NCI-H1417 (cell line): ENCODE measurements at regions not wholly inside any gene's neighbourhood (a gene's known extent, or its start where the extent isn't known, plus 50 kb on each side); places are given as distances from the start of the nearest gene placed in this dataset.
"Not testable (repeated sequence)": the region's sequence is repeated elsewhere in the genome, so short reads cannot be mapped to it uniquely, and the experiment has no call there.

Source experiments
- DNase-seq, 3 experiments: peaks; one replicate each; lab custom pipeline; 2025; lab: John Stamatoyannopoulos, UW

DNA sequence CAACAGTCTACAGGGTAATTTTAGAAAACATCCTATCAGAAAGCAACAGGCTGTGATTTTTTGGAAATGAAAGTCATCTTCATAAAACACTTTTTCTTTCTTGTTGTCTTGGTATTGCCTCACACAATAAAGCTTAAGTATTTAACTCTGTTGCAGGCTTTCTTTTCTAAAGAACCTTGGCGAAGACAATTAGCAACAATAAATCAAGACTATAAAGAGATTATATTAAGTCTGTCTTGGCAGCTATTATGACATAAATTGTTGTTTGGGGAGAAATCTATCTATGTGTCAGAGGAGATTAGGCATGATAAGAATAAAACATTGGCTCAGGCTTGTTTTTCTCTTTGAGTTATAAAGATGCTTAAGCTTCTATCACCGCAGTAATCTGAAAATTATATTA is 1774.8 kb downstream of the ARAP2 start:
- DNase-seq, result peak in 1 of 3 experiments; percentile 33

DNA sequence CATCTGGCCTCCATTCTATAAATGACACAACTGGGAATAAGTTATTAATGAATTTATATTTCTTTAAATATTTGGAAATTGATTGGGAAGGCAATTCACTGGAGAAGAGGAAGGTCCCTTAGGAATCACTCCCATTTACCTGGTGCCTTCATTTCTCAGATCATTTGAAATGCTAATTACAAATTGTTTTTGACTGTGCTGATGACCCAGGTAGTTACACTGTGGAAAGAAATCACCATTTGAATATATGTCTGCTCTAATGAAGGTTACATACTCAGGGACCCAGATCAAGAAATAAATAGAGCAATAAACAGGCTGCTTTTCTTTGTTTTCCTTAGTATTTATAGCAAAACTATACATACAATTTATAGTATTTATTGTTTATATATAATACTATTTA is 1759.1 kb downstream of the ARAP2 start:
- DNase-seq, result no peak

DNA sequence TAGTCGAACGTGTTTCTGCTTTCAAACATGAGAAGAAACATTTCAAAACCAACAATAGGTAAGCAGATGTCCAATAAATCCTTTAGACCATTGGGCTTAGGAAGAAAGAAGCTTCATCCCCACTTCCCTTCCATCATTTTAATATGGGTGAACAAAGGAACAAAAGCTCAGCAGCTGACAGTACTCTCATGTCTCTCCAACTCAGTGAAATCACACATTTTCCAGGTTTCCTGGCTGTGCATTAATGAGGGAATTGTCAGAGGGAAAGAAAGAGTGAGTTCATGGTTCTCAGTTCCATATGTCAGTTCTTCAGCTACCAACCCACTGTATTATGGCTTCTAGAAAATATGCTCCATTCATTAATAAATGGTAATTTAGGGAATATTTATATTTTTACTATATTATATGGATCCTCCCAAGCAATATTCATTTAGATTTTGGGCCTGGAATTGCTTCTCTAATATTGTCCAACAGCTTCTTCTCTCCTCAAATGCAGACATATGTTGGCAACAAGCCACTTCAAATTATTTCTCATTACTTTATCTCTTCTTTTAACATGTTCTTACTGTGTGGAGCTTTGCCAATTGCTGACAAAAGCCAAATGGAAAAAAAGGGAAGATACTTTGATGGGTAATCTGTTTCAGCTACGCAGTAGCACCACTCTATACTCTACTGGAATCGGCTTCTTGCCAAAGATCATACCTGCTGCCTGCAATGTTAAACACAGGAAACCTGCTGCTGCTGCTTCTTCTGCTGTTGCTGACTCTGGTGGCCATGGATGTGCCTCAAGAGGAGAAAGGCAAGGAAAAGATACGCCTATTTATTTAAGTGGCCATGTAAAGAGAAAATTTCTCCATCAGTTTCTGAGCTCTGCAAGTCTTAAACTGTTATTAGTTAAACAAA is 1757.6 kb downstream of the ARAP2 start:
- DNase-seq, result no peak

DNA sequence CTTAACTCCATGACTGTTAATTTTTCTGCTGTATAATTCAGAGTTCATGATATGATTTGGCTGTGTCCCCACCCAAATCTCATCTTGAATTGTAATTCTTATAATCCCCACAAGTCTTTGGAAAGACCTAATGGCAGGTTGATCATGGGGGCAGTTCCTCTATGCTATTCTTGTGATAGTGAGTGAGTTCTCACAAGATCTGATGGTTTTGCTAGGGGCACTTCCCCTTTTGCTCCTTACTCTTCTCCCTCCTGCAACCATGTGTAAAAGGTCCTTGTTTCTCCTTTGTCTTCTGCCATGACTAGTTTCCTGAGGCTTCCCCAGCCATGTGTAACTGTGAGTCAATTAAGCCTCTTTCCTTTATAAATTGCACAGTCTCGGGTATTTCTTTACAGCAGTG is 1751.9 kb downstream of the ARAP2 start:
- DNase-seq, result no peak

DNA sequence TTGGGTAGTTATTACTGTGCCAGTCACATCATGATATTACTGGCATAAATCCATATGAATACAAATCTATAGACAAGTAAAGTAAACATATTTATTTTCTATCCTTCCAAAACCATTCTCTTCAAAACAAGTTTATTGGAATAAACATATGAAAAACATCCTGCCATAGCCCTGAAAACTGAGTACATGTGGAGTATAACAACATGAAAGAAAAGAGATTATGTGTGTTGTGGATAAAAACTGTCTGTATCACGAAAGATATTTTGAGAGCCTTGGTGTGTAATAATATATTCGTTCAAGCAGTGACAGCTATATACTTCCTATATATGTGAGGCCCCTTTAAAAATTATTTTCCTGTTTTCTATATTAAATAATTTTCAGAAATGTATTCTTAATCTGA is 1742.2 kb downstream of the ARAP2 start:
- DNase-seq, result no peak

DNA sequence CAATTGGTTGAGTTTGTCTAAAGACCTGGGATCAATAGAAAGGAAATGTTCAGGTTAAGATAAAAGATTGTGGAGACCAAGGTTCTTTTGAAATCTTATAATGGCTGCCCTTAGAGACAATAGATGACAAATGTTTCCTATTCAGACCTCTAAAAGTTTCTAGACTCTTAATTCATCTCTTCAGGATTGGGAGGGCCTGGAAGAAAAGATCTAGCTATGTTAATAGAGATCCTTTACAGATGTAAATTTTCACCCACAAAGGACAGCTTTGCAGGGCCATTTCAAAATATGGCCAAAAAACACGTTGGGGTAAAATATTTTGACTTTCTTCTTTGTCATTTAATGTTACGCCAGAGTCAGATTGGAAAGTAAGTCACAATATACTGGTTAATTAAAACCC is 1739.6 kb downstream of the ARAP2 start:
- DNase-seq, result not testable (repeated sequence)

DNA sequence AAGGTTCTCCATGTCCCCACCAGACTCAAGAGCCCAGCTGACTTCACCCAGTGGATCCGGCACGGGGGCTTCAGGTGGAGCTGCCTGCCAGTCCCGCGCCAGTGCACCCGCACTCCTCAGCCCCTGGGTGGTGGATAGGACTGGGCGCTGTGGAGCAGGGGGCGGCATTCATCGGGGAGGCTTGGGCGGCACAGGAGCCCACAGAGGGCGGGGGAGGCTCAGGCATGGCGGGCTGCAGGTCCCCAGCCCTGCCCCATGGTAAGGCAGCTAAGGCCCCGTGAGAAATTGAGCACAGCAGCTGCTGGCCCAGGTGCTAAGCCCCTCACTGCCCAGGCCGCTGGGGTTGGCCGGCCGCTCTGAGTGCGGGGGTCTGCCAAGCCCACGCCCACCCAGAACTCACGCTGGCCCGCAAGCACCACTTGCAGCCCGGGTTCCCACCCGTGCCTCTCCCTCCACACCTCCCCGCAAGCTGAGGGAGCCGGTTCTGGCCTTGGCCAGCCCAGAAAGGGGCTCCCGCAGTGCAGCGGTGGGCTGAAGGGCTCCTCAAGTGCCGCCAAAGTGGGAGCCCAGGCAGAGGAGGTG is 1737.7 kb downstream of the ARAP2 start:
- not testable (repeated sequence) for DNase-seq

DNA sequence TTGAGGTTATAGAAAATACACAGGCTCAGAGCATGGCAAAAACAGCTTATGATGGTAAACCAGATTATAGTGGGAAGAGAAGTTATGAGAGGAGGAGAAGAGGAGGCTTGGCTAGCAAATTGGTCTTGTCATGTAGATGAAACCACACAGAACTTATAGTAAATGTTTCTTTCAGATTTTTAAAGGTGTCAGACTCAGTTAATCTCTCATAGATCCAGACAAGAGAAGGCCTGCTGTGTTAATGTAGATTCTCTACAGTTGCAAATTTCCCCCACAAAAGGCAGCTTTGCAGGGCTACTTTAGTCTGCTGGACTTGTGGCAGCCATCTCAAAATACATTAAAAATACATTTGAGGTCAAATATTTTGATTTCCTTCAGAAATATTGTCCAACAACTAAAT is 1731.7 kb downstream of the ARAP2 start:
- no peak for DNase-seq

DNA sequence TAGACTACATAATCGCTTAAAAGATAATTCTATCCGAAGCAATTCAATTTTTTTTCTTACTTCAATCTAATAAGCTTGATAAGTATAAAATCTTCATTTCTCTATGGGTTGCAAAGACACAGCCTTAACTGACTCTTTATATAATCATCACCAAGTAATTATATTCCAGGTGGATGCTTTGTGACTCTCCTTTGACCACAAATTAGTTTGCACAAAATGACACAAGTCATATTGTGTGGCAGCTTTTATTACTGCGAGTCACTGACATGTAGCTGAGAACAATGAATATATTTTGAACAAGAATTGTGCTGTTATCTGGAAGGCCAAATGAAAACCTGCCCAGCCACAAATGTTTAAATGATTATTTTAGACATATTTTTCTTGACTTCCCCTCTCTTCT is 1727.8 kb downstream of the ARAP2 start:
- peak in 2 of 3 experiments; percentile 9 to 66 for DNase-seq

DNA sequence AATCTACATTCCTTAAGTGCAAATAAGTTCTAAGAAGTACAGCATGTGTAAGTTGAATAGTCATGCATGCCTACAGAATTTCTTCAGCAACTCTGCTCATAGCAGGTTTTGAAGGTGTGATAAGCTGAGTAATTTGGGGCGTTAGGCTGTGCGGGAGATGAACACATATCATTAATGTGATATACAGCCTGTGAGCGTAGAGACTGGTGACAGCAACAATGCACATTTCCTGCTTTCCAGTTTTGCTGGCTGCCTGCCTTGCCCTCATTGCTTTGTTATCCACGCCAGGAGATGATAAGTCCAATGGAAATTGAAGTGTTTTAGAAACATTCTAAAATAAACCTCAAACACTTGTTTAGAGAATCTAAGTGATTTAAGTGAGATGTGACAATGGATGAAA is 1709.4 kb downstream of the ARAP2 start:
- DNase-seq, result no peak

DNA sequence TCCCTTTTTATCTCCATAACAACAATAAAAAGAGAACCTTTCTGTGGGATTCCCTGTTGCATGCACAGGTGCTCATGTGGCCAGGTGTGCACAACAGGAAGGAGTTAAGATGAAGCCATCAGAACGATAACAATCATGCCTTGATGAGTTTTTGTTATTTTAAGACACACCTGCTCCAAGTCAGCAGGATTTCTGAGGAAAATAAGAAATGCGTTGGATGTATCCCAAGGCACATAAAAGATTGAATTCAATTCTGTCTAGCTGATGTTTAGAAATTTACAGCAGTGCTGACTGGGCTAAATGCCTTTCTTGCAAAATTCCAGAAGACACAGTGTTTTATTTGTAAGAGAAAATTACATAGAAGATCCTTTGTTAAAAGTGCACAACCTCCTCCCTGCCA is 1678.2 kb downstream of the ARAP2 start:
- DNase-seq, result peak; percentile 9 to 48 (median 17)

DNA sequence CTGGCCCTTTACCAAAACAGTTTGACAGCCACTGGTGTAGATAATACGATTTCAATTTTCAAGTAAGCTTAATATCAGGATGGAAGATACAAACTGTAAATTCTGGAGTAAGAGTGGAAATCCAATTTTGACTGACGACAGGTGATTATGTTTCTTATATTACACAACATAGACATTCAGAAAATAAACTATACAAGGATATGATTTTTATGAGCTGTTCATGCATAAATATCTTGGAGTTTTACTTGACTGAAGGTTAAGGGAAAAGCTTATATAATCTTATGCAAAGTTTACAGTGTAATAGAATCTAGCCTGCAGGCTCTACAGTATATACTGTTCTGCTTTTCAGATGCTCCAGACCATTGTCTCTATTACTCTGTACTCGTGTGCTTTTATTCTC is 1672.3 kb downstream of the ARAP2 start:
- DNase-seq, result no peak

DNA sequence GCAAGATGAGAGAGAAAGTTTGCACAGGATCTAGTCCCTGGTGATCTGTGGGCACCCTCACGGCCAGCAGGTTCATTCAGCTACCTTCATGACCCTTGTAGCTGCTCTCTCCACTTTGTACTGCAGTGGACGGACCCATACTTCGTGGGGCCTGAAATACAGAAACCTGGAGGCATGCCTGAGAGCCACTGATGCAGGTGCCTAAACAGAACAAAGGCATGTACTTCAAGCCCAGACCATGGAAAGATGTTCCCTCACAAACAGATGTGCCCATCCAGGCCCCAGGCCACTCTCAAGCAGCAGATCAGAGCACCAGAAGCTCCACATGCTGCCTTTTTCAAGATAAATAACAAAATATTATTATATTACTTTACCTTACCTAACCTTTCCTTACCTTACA is 1629.0 kb downstream of the ARAP2 start:
- DNase-seq, result no peak

DNA sequence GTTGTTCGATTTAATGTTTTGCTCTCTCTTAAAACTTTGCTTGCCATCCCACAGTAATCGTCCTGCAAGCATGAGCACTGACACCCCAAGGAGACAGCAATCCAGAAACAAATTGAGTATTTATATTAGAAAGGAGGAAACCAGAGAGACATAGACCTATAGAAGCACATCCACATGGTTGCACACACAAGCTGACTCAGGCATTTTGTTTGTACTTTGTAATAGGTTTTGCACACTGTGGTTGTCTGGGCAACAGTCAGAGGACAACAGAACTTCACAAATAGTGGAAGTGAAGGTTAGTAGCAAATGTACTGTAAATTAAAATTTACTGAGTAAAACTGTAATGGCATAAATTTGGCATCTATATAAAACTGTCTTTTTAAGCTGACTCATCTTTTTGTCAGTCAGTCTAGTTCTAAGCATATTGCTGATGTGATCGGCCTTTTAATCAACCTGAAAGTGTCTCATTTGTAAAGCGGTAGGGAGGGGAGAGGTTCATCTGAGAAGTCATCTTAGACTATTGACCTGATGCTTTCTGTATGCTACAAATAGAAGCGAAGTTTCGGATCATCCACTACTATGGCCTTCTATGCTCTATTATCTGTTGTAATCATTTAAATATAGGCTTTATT is 1624.7 kb downstream of the ARAP2 start:
- no peak for DNase-seq

DNA sequence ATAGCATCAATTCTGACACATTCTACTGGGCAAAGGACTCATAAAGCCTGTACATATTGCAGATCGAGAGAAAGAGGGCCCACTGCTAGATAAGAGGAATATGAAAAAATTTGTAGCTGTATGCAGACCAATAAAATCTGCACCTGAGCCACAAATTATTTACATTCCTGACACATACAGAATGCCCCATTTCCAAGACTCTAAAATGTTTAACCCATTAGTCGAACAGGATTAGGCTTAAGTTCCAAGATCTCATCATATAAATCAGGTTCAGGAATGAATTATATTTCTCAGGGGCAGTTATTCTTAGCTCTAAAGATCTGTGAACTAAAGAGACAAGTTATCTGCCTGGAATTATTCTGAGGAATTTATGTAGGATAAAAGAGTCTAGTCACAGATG is 1615.8 kb downstream of the ARAP2 start:
- DNase-seq, result no peak

DNA sequence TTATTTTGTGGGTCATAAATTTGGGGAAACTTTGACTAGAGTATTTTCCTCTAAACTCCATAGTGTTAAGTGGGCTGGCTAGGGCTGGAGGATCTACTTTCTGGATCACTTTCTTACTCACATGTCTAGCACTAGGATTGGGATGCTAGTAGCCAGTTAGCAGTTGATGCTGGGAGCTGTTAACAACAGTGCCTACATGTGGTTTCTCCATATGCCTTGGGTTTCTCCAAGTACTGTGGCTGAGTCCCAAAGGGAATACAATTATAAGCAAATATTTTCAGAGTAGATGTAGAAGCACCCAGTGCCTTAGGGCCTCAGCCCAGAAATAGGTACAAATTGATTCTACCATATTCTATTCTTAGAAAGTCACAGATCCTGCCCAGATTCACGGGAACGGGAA is 1614.9 kb downstream of the ARAP2 start:
- no peak for DNase-seq

DNA sequence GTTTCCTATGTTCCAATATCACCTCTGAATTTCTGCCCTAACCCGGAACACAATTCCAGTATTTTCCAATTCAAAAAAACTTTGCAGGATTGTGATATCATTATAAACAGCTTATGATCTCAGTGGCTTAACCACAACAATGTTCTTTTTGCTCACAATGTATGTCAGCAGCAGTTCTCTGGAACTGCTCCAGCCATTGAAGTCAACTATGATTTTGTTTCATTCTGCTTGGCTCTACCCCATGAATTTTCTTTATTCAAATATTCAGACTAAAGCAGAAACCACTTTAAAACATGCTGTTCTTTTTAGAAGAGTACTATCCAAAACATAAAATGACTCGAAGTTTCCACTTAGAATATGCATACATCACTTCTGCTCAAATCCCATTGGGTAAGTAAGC is 1611.1 kb downstream of the ARAP2 start:
- DNase-seq, result no peak

DNA sequence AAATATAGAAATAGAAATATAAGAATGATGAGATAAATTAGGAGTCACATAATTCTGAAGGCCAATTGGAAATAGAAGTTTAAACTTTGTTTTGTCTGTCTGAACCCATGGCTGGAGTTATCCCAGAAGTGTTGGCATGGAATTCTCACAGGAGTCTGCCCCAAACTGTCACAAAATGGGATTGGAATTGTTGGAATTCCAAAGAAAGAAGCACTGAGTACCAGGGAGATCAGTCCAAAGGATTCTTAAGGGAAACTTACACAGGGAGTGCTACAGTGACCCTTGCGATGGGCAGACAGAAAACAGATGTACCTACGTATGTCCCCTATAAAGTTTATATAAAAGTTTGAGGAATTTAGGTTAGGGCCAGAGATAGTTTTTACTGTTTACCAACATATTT is 1607.7 kb downstream of the ARAP2 start:
- DNase-seq, result no peak

DNA sequence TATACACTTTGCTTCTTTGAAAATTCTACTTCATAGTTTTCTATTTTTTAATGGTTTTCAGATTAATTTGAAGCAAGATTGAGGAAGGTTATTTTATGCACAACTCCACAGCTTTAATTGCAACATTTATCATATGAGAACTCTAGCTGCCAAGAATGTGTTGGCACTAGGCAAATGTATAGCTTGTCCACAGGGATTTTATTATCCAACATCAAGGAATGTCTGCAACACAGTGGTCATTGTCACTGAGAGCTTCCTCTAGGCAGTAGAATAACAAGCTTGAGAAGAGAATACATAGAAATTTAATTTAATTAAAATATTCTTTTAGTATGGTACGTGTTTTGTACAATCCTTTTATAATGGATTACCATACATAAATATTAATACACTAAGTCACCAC is 1600.8 kb downstream of the ARAP2 start:
- no peak for DNase-seq

DNA sequence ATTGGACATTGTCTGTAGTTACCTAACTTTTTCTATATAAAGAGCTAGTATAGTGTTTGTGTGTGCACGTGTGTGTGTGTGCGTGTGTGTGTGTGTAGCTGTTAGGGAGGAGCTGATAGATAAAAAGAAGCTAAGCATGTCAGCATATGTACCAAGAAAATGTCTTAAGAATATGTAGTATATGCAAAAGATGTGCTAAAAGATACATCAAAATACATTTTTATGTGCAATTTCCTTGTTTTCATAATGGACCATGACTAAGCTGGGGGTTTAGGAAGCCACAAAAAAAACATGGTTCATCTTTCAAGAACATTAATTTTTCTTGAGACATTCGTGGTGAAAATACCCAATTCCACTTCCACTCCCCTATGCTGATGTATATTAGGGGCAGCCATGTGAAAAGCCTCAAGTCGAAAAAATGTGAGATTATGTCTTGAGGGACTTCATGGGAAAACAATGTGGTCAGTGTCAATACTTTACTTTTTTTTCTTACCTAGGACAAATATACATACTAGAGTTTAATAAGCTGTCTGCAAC is 1599.7 kb downstream of the ARAP2 start:
- DNase-seq, result no peak

DNA sequence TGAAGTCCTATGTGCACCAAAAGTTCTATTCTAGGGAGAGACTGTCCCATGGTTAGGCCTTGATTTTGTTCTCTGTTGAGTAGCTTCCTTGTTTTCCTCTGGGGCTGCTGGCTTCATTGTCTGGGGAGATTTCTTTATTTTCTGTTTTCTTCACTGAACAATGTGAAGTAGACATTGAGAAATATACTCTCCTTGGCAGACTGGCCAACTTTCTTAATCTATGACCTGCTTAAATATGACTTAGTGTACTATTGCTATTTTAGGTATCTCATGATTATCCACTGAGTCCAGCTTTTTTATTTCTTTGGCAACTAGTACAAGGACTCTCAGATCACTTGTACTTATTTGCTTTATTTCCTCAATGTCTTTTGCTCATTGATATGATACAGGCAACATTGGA is 1594.6 kb downstream of the ARAP2 start:
- no peak for DNase-seq

DNA sequence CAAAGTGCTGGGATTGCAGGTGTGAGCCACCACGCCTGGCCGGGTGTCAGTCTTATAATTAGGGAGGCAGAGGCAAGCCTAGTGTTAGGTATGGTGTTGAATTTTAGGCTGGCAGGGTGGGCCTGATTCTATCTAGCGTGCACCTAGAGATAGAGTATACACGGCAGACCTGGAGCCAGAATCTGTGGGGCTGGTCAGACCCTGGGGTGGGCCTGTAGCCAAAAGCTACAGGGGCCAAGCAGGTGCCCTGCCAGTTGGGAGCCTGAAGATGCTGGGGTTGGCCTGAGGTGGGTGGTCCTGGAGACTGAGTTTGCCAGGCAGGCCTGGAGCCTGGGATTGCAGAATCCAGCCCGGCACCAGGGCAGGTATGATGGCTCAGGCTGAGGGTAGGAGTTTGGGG is 1580.3 kb downstream of the ARAP2 start:
- no peak for DNase-seq

DNA sequence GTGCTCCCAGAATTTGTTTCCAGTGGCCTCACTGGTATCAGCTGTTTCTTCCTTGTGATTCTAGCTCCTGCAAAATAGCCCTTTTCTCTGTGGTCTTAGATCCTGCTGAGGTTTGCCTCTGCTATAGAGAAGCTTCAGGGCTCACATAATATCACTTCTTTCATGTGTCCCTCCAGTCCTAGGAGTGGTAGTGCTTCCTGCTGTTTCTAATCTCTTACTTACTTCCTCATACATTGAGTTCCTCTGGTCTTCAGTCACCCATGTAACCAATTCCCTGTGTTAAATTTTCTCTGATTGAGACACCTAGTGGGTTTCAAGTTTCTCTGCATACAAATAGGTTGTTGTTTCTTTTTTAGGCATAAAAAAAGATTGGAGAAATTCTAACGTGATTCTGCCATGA is 1567.9 kb downstream of the ARAP2 start:
- no peak for DNase-seq
